D721Med (cell line): ENCODE measurements at regions not wholly inside any gene's neighbourhood (a gene's known extent, or its start where the extent isn't known, plus 50 kb on each side); places are given as distances from the start of the nearest gene placed in this dataset.

Source experiments
- DNase-seq: peaks from one replicate; pipeline ENCODE4 v3.0.0; 2011; ENCODE audit warnings: low spot score; ENCODE audit not compliant: insufficient read length
- FAIRE-seq: peaks from 2 replicates; lab custom pipeline; 2011; peaks lifted over from hg19 to GRCh38; lab: Jason Lieb, UNC
- TF ChIP-seq, protein P1 (sequence below): IDR thresholded peaks from 2 replicates; pipeline ENCODE4 v1.5.1; 2012; ENCODE audit warnings: mild to moderate bottlenecking, control low read depth; ENCODE audit not compliant: insufficient read depth; ENCODE audit errors: missing control alignments

DNA sequence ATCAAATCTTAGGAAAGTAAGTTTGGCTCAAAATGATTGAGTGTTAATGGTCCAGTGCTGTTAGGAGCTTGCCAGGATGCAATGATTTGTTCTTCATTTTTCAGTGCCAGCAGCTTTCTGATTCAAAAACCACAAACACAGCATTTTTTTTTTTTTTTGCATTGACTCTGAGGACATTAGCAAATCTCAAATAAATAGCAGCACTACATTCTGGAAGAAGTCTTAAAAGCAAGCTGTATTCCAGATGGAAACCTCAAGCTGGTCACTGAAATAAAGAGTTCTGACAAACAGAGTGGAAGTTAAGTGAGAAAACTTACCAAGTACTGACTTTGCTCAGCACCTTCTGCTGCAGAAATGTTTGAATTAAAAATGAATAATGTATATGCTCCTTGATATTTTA, 1653.1 kb upstream of the CDH9 start:
- no peak for DNase-seq
- FAIRE-seq = no peak
- TF ChIP-seq, protein P1, sequence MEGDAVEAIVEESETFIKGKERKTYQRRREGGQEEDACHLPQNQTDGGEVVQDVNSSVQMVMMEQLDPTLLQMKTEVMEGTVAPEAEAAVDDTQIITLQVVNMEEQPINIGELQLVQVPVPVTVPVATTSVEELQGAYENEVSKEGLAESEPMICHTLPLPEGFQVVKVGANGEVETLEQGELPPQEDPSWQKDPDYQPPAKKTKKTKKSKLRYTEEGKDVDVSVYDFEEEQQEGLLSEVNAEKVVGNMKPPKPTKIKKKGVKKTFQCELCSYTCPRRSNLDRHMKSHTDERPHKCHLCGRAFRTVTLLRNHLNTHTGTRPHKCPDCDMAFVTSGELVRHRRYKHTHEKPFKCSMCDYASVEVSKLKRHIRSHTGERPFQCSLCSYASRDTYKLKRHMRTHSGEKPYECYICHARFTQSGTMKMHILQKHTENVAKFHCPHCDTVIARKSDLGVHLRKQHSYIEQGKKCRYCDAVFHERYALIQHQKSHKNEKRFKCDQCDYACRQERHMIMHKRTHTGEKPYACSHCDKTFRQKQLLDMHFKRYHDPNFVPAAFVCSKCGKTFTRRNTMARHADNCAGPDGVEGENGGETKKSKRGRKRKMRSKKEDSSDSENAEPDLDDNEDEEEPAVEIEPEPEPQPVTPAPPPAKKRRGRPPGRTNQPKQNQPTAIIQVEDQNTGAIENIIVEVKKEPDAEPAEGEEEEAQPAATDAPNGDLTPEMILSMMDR = no peak

DNA sequence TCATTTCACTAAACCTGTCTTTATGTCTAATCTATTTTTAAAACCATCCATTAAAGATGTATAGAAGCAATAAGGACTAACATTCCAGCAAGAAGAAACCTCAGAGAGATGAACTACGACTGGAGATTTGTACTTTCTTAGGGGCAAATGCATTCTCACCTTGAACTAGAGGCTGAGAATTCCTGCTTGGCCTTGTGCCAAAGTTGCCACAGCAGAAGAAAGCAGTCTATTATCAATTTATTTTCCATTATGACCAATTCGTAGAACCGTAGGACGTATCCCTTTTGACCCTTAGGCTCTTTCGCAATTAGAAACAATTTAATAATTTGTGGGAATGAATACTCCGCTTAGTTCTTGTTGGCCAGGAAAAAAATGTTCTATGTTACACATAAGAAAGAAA, 1647.4 kb upstream of the CDH9 start:
- FAIRE-seq (no peak), DNase-seq (no peak)
- TF ChIP-seq, protein P1 = no peak

DNA sequence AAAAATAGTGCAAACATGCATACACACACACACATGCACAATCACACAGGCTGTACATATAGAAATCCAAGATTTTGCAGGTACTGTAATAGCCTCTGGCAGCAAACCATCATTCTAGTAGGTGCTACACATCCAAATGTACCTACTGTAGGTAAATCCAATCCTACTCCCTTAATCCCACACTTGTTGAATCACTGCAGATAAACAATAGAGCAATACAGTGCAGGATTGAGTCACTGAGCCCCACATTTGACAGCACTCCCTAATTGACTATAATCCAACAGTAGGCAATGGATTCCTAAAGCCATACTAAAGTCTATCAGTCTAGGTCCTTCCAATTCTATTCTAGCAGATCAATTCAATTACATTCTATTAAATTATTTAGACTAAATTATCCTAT, 1640.5 kb upstream of the CDH9 start:
- DNase-seq (no peak), FAIRE-seq (no peak)
- TF ChIP-seq, protein P1 = no peak

DNA sequence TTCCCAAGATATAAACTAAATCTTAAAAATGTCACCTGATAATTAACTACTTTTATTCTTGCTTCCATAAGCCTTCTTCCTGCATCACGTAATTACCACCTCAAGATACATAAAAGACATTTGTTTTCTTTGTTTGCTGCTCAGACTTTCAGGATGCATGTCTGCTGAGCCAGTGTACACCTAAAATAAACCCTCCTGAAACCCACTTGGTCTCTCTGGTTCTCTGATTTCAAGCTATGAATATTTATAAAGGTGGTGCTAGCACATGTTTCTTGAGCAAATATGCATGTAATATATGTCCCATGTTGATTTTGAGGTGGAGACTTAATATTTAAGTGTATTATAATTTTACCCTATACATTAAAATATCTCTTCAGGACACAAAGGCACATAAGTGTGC, 1627.7 kb upstream of the CDH9 start:
- TF ChIP-seq, protein P1 = no peak

DNA sequence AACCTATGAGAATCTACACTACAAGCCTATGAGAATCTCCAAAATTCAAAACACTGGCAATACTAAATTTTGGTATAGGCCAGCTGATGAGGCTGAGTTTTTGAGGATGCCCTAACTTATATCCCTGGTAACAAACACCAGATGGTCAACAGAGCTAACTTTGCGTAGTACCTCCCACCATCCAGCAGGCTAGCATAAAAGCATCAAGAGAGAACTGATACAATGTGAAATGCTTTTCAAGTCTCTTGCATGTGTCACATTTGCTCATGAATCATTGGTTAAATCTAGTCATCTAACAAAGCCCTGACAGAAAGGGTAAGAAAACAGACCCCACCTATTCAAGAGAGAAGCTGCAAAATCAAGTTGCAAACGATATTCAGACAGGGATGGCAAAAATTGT, 1609.7 kb upstream of the CDH9 start:
- FAIRE-seq (no peak), DNase-seq (no peak)
- TF ChIP-seq, protein P1 = no peak

More for the DNA sequence above, 1627.7 kb upstream of the CDH9 start:
- FAIRE-seq (no peak), DNase-seq (no peak)

DNA sequence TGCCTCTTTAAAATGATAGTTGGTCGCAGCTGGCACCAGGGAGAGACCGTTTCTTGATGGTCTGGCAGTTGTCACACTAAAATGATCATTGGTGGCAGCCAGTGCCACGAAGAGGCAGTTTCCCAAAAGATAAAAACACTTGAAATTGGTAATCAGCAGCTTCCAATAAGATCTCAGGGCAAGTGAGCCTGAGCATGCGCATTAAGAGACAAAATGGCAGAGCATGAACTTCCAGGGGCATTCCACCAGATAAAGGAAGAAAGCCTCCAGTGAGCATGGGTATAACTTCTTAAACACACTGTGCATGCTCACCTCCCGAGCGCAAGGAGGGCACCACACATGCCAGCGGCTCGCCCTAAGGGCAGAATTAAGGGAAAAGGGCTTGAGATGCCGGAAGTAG, 1594.2 kb upstream of the CDH9 start:
- TF ChIP-seq, protein P1 = no peak
- DNase-seq (no peak), FAIRE-seq (no peak)

DNA sequence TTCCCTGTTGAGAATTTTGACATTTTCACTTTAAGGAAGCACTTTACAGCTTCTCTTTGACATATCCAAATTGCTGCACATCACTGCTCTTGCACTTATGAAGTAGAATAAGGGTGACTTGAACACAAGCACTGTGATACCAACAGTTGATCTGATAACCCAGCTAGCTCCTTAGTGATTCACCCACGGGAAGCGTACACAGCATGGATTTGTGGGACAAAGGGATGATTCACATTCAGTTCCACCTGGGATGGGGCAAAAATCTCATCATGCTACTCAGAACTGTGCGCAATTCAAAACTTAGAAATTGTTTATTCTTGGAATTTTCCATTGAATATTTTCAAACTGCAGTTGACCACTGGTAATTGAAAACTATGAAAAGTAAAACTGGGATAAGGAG, 1565.5 kb upstream of the CDH9 start:
- FAIRE-seq (no peak), DNase-seq (no peak)
- TF ChIP-seq, protein P1 = no peak
